NT2/D1 (cell line): ENCODE measurements at regions not wholly inside any gene's neighbourhood (a gene's known extent, or its start where the extent isn't known, plus 50 kb on each side); places are given as distances from the start of the nearest gene placed in this dataset.

Experiments
- DNase-seq: peaks from one replicate; pipeline ENCODE4 v3.0.0-alpha.2; 2011; ENCODE audit warnings: low read depth, low spot score
- H3K27me3 ChIP-seq: 2 replicates; pipeline ENCODE4 v1.6.0; 2011; ENCODE audit warnings: mild to moderate bottlenecking; ENCODE audit not compliant: insufficient read length, insufficient read depth
- H3K36me3 ChIP-seq: 2 replicates; pipeline ENCODE4 v1.6.1; 2011; ENCODE audit warnings: mild to moderate bottlenecking, low read length, mixed read lengths; ENCODE audit not compliant: insufficient read depth, insufficient read length
- H3K4me1 ChIP-seq: 2 replicates; pipeline ENCODE4 v1.5.1; 2011; ENCODE audit not compliant: insufficient read depth, insufficient read length
- H3K4me3 ChIP-seq: 2 replicates; pipeline ENCODE4 v1.5.1; 2011; ENCODE audit warnings: low read depth; ENCODE audit not compliant: insufficient read length
- H3K9ac ChIP-seq: 2 replicates; pipeline ENCODE4 v1.6.0; 2011; ENCODE audit warnings: low read depth; ENCODE audit not compliant: insufficient read length
- H3K9me3 ChIP-seq: 2 replicates; pipeline ENCODE4 v1.5.1; 2011; ENCODE audit warnings: mild to moderate bottlenecking, low read length; ENCODE audit not compliant: insufficient read depth
- SUZ12 ChIP-seq: IDR thresholded peaks from 2 replicates; pipeline ENCODE4 v1.6.1; 2011; ENCODE audit not compliant: insufficient read length, insufficient read depth; ENCODE audit errors: extremely low read depth
- YY1 ChIP-seq: IDR thresholded peaks from 2 replicates; pipeline ENCODE4 v1.6.1; 2011; ENCODE audit not compliant: insufficient read length, insufficient read depth
- ZNF274 ChIP-seq: IDR thresholded peaks from 2 replicates; pipeline ENCODE4 v1.6.1; 2011; ENCODE audit warnings: mild to moderate bottlenecking, low read depth, low read length

GRCh38 chr11:23959462-23959861 is 537.4 kb upstream of the LUZP2 start:
- Histone ChIP-seq H3K9ac (no peak overlapping the region), H3K36me3 (no peaks in the 10 kb centered on the region), H3K27me3 (no peaks in the 10 kb centered on the region), H3K4me3 (no peak overlapping the region), H3K4me1 (no peaks in the 10 kb centered on the region), H3K9me3 (peaks cover 8% of the 10 kb centered on the region; the same call in 1 of the 2 replicates)
- TF ChIP-seq SUZ12 (no peak), ZNF274 (no peak), YY1 (no peak)
- no peak for DNase-seq

DNA sequence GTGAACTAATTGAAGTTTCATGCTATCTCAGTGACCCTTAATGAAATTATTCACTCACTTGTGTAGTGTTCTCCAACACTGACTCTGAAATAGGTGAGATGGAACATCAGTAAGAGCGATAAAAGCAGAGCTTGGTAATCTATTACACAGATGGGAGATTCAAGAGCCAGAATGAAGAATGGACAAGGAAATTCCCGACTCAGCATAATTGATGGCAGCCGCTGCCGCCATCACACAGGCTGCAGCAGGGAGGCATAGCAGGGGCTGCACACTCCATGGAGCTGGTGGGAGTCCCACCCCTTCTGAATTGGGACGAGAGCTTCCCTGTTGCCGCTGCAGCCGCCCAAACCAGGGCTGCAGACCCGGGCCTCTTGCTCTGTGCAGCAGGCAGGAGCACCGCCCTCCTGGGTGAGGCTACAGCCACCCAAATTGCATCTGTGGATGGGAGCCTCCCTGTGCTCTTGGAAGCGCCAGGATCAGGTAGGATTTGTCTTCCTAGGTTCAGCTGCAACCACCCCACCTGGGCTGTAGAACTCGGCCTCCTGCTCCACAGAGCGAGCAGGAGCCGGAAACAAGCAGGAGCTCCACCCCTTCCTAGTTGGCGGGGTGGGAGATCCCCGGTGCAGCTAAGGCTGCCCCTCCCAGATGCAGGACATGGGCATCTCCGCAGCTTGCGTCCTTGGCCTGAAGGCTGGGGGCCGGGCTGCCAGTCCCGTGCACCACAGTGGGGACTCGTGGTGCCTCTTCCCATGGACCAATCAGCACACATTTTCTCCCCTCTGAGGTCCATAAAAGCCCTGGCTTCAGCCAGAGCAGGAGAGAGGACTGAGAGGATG is 535.1 kb upstream of the LUZP2 start:
- Histone ChIP-seq H3K4me1 (no peaks in the 10 kb centered on the region), H3K9me3 (peaks cover 8% of the 10 kb centered on the region; the same call in 1 of the 2 replicates), H3K36me3 (no peaks in the 10 kb centered on the region), H3K9ac (no peak overlapping the region), H3K4me3 (no peak overlapping the region), H3K27me3 (no peaks in the 10 kb centered on the region)
- TF ChIP-seq SUZ12 (no peak), YY1 (no peak), ZNF274 (no peak)
- no peak for DNase-seq

DNA sequence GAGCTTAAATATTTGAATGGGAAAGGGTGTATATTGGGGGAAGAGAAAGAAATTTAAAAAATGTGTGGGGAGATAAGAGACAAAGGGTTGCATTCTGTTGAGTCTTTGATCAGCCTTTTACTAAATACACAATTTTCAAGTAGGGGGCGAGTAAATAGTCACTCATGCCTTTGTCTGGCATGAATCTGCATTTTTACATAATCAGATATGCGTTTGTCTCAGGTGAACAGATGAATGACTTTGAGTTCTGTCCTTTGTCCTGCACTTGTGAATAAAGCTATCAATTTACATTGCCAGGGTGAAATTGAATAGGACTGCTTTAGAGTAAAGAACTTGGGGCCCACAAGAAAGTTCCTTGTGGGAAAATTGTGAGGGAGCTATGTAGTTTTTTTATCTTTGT is 523.6 kb upstream of the LUZP2 start:
- Histone ChIP-seq H3K9me3 (0 out of 2 replicates have a peak, but pooled peaks cover 6% of the 10 kb centered on the region), H3K36me3 (no peaks in the 10 kb centered on the region), H3K9ac (no peak overlapping the region), H3K27me3 (no peaks in the 10 kb centered on the region), H3K4me1 (no peaks in the 10 kb centered on the region), H3K4me3 (no peak overlapping the region)
- TF ChIP-seq ZNF274 (no peak), SUZ12 (no peak), YY1 (no peak)
- DNase-seq, result no peak

DNA sequence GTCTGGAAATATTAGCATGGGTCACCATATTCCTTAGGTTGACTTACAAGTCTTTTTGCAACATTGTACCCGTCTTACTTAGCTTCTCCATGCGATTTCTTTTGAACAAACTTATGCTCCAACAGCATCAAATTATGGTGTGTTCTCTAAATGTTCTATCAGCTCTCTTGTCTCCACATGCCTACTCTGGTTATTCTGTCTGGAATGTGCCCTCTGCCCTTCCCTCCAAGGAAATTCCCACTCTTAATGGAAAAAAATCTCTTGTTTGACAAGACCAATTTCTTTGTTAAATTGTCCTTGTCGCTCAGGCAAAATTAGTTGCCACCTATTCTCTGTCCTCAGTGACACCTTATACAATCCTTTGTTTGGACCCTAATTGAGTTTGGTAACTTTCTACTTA is 522.8 kb upstream of the LUZP2 start:
- Histone ChIP-seq H3K36me3 (no peaks in the 10 kb centered on the region), H3K27me3 (no peaks in the 10 kb centered on the region), H3K4me1 (no peaks in the 10 kb centered on the region), H3K9ac (no peak overlapping the region), H3K4me3 (no peak overlapping the region), H3K9me3 (0 out of 2 replicates have a peak, but pooled peaks cover 6% of the 10 kb centered on the region)
- no peak for DNase-seq
- TF ChIP-seq SUZ12, result no peak
- TF ChIP-seq YY1, result no peak
- TF ChIP-seq ZNF274, result no peak

- H3K36me3 ChIP-seq, result no peaks in the 10 kb centered on the region
- no peaks in the 10 kb centered on the region for H3K27me3 ChIP-seq
- H3K9me3 ChIP-seq, result 0 out of 2 replicates have a peak, but pooled peaks cover 6% of the 10 kb centered on the region
- H3K9ac ChIP-seq, result no peak overlapping the region
- no peaks in the 10 kb centered on the region for H3K4me1 ChIP-seq
- no peak overlapping the region for H3K4me3 ChIP-seq
- no peak for DNase-seq
- TF ChIP-seq SUZ12 (no peak), ZNF274 (no peak), YY1 (no peak)
These were observed 522.3 kb upstream of the LUZP2 start for GRCh38 chr11:23974601-23975000.

DNA sequence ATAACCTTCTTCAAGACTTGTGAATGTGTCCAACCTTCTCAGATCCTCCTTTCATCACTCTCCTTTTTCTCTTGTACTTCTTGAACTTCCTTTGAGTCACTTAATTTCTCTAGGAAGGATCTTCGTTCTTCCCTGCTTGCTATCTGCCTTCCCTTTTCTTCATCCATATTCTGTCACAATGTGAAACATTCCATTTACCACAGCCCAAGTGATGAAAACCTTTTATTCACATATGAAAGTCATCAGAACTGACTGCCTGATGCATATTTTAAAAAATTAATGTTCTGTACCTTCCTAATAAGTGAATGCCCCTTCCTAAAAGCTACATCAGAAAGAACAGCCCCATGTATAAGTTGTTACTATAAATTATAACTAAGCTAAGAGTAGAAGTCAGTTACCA is 520.4 kb upstream of the LUZP2 start:
- Histone ChIP-seq H3K4me3 (no peak overlapping the region), H3K9ac (no peak overlapping the region), H3K9me3 (0 out of 2 replicates have a peak, but pooled peaks cover 6% of the 10 kb centered on the region), H3K36me3 (no peaks in the 10 kb centered on the region), H3K4me1 (no peaks in the 10 kb centered on the region), H3K27me3 (no peaks in the 10 kb centered on the region)
- DNase-seq, result no peak
- TF ChIP-seq YY1, result no peak
- no peak for TF ChIP-seq SUZ12
- TF ChIP-seq ZNF274, result no peak

- Histone ChIP-seq H3K4me1 (no peaks in the 10 kb centered on the region), H3K27me3 (no peaks in the 10 kb centered on the region), H3K9me3 (0 out of 2 replicates have a peak, but pooled peaks cover 6% of the 10 kb centered on the region), H3K4me3 (no peak overlapping the region), H3K9ac (no peak overlapping the region), H3K36me3 (no peaks in the 10 kb centered on the region)
- DNase-seq, result no peak
- TF ChIP-seq YY1 (no peak), SUZ12 (no peak), ZNF274 (no peak)
These were observed 520.0 kb upstream of the LUZP2 start for GRCh38 chr11:23976841-23977271.
